GM18505 (cell line): ENCODE measurements at regions not wholly inside any gene's neighbourhood (a gene's known extent, or its start where the extent isn't known, plus 50 kb on each side); places are given as distances from the start of the nearest gene placed in this dataset.

ENCODE experiments used
- ATAC-seq: cut with Tn5 transposase; IDR thresholded peaks from one replicate; pipeline ENCODE4 v1.9.1; 2021; ENCODE audit not compliant: unreplicated experiment
- POLR2A ChIP-seq: IDR thresholded peaks from 4 replicates; pipeline ENCODE4 v1.6.1; 2011; ENCODE audit warnings: borderline replicate concordance; ENCODE audit not compliant: insufficient read depth, insufficient read length; ENCODE audit errors: extremely low read depth

DNA sequence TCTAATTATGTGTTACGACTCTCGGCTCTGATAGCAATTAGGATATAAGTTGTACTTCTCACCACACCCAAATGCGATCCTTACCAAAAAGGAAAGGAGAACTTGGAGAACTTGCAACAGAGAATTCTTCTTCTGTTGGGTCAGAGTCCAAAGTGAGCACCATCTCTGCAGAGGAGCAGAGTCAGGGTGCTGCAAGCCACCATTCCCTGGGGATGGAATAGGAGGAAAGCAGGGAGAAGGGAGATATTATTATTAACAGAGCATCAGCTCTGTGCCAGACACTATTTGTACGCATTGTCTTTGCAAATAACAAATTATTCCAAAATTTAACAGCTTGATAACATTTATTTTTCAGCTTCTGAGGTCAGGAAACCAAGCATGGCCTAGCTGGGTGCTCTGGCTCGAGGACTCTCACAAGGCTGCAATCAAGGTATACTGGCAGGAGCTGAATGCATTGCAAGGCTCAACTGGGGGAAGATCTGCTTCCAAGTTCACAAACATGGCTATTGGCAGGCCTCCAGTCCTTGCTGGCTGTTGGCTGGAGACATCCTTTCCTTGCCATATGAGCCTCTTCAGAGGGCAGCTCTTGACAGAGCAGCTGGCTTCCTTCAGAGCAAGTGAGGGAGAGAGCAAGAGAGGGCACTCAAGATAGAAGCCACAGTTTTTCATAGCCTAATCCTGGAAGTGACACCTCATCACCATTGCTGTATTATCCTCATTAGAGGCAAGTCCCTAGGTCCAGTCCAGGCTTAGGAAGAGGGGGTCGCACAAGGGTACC lies 296.2 kb upstream of the CDH5 start:
- TF ChIP-seq POLR2A, result no peak
- no peak for ATAC-seq

DNA sequence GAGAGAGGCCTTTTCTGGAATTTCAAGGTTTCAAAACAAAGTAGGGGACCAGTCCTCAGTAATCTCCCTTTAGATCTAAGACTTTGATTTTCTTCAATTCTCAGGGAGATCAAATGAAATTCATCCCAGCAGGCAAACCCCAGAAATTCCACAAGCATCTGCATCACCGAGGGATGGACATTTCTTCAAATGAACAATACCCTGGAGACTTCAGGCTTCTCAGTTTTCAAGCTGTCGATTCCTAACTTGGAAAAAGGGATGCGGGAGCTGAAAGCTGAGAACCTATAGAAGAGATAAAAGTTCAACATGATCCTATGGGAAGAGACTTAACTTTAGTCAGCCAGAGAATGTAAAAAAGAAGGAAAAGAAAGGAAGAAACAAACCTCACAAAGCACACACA lies 296.9 kb upstream of the CDH5 start:
- no peak for TF ChIP-seq POLR2A
- no peak for ATAC-seq

DNA sequence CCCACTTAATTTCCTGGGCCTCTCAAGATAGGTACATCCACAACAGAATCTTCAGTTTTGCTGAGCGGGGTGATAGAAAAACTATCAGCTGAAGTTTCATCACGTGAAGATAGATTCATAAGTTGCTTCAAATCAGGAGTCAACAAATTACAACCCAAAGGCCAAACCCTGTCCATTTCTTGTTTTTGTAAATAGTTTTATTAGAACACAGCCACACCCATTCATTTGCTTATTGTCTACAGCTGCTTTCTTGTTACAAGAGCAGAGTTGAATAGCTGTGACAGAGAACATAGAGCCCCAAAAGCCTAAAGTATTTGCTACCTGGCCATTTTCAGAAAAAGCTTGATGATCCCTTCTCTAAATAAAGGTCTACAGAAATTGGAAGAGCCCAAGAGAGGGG lies 300.1 kb upstream of the CDH5 start:
- TF ChIP-seq POLR2A, result no peak
- ATAC-seq, result no peak

DNA sequence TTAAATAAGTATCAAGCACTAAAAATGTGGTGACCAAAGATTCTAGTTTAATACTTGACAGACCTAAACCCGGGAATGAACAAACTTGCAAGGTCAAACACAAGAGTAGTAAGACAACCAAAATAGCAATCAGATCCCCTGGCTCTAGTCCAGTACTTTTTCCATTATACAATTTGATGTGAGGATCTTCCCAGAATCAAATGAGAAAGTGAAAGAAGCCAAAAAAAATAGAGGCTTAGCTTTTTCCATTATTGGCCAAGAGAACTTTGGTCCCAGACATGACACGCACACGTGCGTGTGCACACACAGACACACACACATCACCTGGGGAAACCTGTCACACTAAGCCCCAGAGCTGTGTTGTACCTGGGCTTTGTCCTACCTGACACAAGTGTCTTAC lies 300.6 kb upstream of the CDH5 start:
- no peak for ATAC-seq
- no peak for TF ChIP-seq POLR2A

DNA sequence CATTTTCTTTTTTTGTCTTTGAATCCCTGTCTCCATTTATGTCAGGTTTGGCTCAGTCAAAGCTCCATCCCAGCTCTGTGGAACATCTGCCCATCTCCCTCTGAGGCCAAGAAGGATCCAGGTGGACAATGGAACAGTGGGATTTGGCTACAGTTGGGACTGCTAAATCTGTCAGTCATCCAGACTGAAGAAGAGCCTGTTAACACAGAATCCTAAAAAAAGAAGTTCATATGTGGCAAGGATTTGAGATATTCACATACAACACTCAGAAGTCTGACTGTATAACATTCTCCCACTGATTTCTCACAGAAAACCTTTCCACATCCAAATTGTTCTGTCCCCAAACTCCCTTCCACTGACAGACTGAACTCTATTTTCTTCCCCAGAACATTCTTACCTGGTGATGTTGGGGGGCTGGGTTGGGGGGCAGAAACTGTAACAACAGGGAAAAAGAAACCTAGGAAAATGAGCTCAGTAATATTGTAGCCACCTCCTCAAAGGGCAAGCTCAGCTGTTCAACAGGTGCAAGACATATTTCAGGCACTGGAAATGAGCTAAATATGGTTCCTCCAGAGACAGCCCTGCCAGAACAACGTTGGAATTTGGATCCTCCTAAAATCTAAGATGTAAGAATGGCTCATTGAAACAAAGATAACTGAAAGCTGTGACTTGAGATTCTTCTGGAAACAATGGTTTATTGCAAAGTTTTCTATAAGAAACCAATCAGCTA lies 301.5 kb upstream of the CDH5 start:
- TF ChIP-seq POLR2A, result no peak
- ATAC-seq, result no peak

DNA sequence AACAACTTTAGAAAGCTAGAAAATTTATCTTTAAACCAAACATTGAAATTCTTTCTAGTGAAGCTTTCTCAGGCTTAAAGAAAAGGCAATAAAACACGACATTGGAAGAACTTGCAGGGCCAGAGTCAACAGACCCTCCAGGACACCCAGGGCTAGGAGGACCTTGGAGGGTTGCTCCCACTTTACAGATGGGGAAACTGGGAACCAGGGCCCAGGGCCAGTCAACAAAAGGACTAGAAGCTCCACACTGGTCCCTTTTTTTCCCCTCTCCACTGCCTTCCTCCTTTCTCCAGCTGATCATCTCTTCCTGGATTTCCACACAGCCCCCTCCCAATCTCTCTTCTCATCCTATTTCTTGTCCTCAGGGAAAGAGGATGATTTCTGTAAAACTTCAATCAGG lies 307.7 kb upstream of the CDH5 start:
- no peak for TF ChIP-seq POLR2A
- ATAC-seq, result no peak

DNA sequence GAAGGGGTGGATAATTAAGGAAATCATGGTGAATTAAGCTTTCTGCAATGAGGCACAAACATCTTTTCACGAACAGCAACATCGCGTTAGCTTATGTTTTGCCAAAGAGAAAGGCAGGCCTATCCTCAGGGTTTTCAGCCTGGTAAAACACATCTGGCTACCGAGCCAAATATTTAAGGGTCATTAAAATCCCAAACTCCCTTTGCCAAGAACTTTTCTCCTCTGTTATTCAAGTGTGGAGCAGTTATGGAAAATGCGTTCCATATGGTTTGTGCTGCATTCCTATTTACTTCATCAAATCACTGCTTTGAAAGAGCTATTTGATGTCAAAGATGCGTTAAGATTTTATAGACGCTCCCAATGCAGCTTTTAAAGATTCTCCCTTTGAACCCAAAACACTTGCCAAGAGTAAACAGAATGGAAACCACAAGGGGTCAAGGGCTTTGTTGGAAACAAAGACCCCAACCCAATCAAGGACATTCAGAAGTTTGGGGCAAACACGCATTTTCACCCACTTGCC lies 308.3 kb upstream of the CDH5 start:
- no peak for TF ChIP-seq POLR2A
- no peak for ATAC-seq

DNA sequence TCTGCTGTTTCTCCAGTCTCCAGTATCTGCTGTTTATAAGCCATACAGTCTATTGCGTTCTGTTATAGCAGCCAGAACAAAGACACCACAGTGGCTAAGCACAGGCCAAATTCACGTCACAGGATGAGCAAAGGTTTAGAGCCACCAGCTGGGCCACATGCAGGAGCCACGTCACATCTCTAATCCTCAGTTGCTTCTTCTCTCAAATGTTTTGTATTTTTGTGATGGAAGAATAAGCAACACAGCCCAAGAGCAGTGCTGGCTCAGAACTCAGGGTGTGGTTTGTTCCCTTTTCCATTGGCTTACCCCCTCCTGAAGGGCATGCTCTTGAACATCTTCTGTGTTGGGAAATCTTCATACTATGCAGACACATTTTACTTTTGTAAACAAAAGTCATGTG lies 309.4 kb upstream of the CDH5 start:
- TF ChIP-seq POLR2A, result no peak

DNA sequence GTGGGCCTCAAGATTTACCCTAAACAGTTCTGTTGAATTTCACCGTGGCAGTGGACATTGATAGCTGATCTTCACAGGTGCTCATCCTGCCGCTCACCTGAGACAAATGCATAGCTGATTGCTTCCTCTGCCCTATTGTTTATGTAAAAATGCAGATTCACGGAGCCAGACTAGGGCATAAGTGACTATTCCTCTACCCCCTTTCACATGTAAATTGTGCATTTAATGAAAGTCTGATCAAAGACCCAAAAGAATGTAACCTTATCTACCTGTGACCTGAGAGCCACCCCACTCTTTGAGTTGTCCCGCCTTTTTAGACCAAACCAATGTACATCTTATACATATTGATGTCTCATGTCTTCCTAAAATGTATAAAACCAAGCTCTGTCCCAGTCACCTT lies 312.4 kb upstream of the CDH5 start:
- TF ChIP-seq POLR2A, result no peak
- no peak for ATAC-seq

More for the DNA sequence above, 309.4 kb upstream of the CDH5 start:
- no peak for ATAC-seq

DNA sequence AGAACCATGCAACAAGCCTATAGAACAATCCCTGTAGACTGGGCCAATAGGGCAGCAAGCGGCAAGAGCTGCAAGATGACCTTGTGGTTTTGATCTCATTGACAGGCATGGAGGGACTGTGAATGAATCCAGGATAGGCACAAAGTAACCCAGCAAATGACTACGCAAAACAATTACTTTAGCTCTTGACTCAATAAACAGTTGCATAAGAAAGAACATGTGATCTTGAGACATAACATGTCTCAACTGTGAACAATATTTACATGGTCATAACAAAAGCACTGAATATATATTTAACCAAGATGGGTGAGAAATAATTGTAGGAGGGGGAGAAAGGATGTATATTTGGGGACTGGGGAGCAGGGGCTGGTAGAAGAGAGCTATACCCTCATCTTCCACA lies 313.7 kb upstream of the CDH5 start:
- ATAC-seq, result no peak
- no peak for TF ChIP-seq POLR2A

DNA sequence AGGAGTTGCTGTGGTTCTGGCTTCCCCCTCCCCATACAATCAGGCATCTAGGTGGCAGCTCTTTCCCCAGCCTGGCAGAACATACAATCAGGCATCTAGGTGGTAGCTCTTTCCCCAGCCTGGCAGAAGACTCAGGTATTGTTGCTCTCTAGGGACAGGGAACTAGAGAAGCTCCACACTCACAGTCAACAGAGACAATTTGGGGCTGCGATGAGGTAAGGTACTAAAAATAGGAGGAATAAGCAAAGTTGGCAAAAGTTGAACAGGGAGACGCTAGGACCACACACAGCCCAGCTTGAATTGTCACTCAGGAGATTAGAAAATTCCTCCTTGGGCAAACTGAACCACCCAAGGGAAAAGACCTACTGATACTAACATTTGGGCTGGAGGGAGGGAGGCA lies 315.5 kb upstream of the CDH5 start:
- ATAC-seq, result no peak
- TF ChIP-seq POLR2A, result no peak

DNA sequence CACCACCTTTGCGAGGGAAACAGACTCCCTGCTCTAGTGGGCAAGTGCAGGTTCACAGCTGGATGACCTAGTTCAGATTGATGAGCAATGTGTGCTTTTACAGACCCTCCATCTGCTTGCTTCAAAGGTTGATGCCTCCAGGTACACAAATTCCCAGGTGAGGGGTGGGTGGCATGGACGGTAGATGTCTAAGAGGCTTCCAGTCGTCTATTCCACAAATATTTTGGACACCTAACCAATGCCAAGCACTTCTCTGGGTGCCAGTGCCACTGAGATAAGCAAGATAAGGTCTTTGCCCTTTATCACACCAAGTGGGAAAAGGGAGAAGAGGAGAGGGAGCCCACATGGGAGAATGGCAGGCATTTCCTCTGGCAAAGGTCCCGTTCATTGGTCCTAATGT lies 316.6 kb upstream of the CDH5 start:
- no peak for TF ChIP-seq POLR2A
- no peak for ATAC-seq

DNA sequence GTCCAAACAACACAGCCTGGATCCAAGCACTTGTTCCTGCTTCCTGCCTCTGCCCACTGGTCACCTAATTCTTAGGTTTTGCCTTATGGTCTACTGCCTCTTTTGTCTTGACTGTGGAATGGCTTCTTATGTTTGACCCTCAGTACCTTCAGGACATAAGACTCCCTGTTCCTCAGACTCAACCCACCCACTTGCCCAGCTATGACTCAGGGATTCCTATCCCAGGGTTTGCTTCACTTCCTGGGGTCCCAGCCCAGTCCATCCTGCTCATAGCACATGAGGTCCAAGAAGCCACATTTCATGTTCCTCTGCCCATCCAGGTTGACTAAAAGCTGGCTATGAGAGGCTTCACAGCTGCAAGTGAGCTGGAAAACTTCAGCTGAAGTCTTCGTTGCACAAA lies 320.9 kb upstream of the CDH5 start:
- ATAC-seq, result no peak
- no peak for TF ChIP-seq POLR2A

DNA sequence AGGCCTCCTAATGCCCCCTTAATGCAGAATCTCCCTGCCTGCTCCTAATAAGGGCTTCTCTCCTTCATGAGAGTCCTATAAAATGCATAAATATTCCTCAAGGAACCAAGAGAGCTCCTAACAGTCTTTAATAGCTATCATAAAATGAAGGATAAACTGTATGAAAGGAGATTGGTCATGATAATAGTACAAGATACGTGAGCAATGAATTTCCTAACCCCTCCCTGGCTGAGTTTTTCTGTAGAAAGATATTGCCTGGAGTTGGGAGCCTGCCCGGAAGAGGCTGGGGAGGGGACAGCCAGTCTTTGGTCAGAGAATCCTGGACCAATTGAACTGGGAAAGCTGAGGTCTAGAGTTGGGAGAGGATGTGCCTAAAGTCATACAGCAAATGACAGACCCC lies 321.9 kb upstream of the CDH5 start:
- no peak for TF ChIP-seq POLR2A
- no peak for ATAC-seq

DNA sequence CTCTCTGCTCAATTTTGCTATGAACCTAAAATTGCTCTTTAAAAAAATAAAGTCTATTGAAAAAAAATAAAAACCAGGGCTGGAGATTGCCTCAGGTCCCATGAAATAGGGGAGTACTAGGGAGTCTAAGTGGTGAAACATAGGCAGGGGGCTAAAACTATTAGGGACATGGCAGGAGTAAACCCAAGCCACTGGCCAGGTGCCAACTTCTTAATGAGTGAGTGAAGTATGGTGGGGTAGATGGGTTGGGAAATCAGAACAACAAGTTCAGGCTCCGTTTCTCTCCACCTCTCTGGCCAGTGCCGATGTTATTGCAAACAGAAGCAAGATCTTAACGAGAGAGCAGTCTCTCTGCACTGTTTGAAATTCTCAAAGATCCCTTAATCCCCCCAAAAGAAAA lies 322.4 kb upstream of the CDH5 start:
- no peak for ATAC-seq
- no peak for TF ChIP-seq POLR2A

DNA sequence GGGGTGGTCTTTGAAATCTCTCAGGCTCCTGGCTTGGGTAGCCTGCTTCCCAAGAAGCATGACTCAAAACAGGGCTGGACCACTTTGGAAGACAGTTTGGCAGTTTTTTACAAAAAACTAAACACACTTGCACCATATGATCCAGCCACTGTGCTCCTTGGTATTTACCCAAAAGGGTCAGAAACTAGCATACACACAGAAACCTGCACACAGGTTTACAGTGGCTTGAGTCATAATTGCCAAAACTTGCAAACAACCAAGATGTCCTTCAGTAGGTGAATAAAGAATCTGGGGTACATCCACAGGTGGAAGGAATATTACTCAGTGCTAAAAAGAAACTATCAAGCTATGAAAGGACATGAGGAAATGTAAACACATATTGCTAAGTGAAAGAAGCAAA lies 323.2 kb upstream of the CDH5 start:
- no peak for ATAC-seq
- no peak for TF ChIP-seq POLR2A
